Muscle of leg (tissue), 3 donors: ENCODE measurements at regions not wholly inside any gene's neighbourhood (a gene's known extent, or its start where the extent isn't known, plus 50 kb on each side); places are given as distances from the start of the nearest gene placed in this dataset.

Experiments used
- DNase-seq: peaks from one replicate; pipeline ENCODE4 v3.0.0; 2013
- H3K27ac ChIP-seq: one replicate; pipeline ENCODE4 v1.5.1; 2013; ENCODE audit warnings: mild to moderate bottlenecking, low read length, control low read depth
- H3K27me3 ChIP-seq: one replicate; pipeline ENCODE4 v1.6.1; 2013; ENCODE audit warnings: low read length; ENCODE audit not compliant: control insufficient read depth, insufficient read depth
- H3K36me3 ChIP-seq: one replicate; pipeline ENCODE4 v1.6.1; 2013; ENCODE audit warnings: low read length; ENCODE audit not compliant: control insufficient read depth, insufficient read depth
- H3K4me1 ChIP-seq: one replicate; pipeline ENCODE4 v1.6.1; 2013; ENCODE audit warnings: low read length; ENCODE audit not compliant: control insufficient read depth, insufficient read depth
- H3K4me3 ChIP-seq: one replicate; pipeline ENCODE4 v1.5.1; 2013; ENCODE audit warnings: low read length, control low read depth
- H3K9me3 ChIP-seq: replicated peaks from 2 replicates; pipeline ENCODE4 v1.6.1; 2013; ENCODE audit warnings: low read depth, low read length; ENCODE audit not compliant: control insufficient read depth
- WGBS: methylation state at CpG from one replicate; pipeline ENCODE4 v1.1.5; 2013; ENCODE audit warnings: missing lambda C conversion rate; ENCODE audit not compliant: insufficient coverage; 5-methylcytosine and 5-hydroxymethylcytosine counted together

- DNase-seq, result no peak
- WGBS, result no CpG with 5 or more reads among the region's 1 CpG
- H3K27me3 ChIP-seq, result no peaks in the 10 kb centered on the region
- H3K4me3 ChIP-seq, result no peak overlapping the region
- H3K36me3 ChIP-seq, result no peaks in the 10 kb centered on the region
- no peaks in the 10 kb centered on the region for H3K4me1 ChIP-seq
- no peaks in the 10 kb centered on the region for H3K9me3 ChIP-seq
- H3K27ac ChIP-seq, result no peak overlapping the region
Measured at GRCh38 chr1:74818241-74818640, 85.3 kb downstream of the TYW3 start.

GRCh38 chr1:74818661-74819456, 85.9 kb downstream of the TYW3 start:
- no peaks in the 10 kb centered on the region for H3K4me1 ChIP-seq
- 100% methylated on average over 1 of the region's 6 CpGs for WGBS
- H3K9me3 ChIP-seq, result no peaks in the 10 kb centered on the region
- H3K4me3 ChIP-seq, result no peak overlapping the region
- H3K27ac ChIP-seq, result no peak overlapping the region
- no peaks in the 10 kb centered on the region for H3K36me3 ChIP-seq
- H3K27me3 ChIP-seq, result no peaks in the 10 kb centered on the region
- no peak for DNase-seq

GRCh38 chr1:74822851-74823401, 90.0 kb downstream of the TYW3 start:
- Histone ChIP-seq H3K9me3 (no peaks in the 10 kb centered on the region), H3K4me1 (no peaks in the 10 kb centered on the region), H3K36me3 (no peaks in the 10 kb centered on the region), H3K27ac (no peak overlapping the region), H3K4me3 (no peak overlapping the region), H3K27me3 (no peaks in the 10 kb centered on the region)
- peak; percentile 35 for DNase-seq
- WGBS, result no CpG with 5 or more reads among the region's 3 CpGs

GRCh38 chr1:74824497-74825107, 91.7 kb downstream of the TYW3 start:
- H3K9me3 ChIP-seq, result no peaks in the 10 kb centered on the region
- no peaks in the 10 kb centered on the region for H3K4me1 ChIP-seq
- H3K36me3 ChIP-seq, result no peaks in the 10 kb centered on the region
- no peak overlapping the region for H3K4me3 ChIP-seq
- no peaks in the 10 kb centered on the region for H3K27me3 ChIP-seq
- DNase-seq, result no peak
- H3K27ac ChIP-seq, result no peak overlapping the region
- WGBS, result no CpG with 5 or more reads among the region's 4 CpGs

- no CpG with 5 or more reads among the region's 2 CpGs for WGBS
- Histone ChIP-seq H3K36me3 (no peaks in the 10 kb centered on the region), H3K4me3 (no peak overlapping the region), H3K27me3 (no peaks in the 10 kb centered on the region), H3K9me3 (no peaks in the 10 kb centered on the region), H3K27ac (no peak overlapping the region), H3K4me1 (no peaks in the 10 kb centered on the region)
- DNase-seq, result no peak
Measured at GRCh38 chr1:74830766-74831165, 97.8 kb downstream of the TYW3 start.

GRCh38 chr1:74834261-74834660, 101.3 kb downstream of the TYW3 start:
- Histone ChIP-seq H3K4me3 (no peak overlapping the region), H3K9me3 (no peaks in the 10 kb centered on the region)
- DNase-seq, result no peak

GRCh38 chr1:74835051-74835450, 102.1 kb downstream of the TYW3 start:
- no CpG with 5 or more reads among the region's 2 CpGs for WGBS

More at GRCh38 chr1:74834261-74834660, 101.3 kb downstream of the TYW3 start:
- H3K27ac ChIP-seq, result no peak overlapping the region
- no peaks in the 10 kb centered on the region for H3K36me3 ChIP-seq
- H3K4me1 ChIP-seq, result no peaks in the 10 kb centered on the region
- H3K27me3 ChIP-seq, result no peaks in the 10 kb centered on the region

GRCh38 chr1:74842726-74843125, 109.8 kb downstream of the TYW3 start:
- no peak for DNase-seq
- no peak overlapping the region for H3K27ac ChIP-seq
- no peaks in the 10 kb centered on the region for H3K36me3 ChIP-seq
- H3K4me1 ChIP-seq, result no peaks in the 10 kb centered on the region
- no peak overlapping the region for H3K4me3 ChIP-seq
- H3K9me3 ChIP-seq, result no peaks in the 10 kb centered on the region
- no CpG with 5 or more reads among the region's 3 CpGs for WGBS
- H3K27me3 ChIP-seq, result no peaks in the 10 kb centered on the region

More at GRCh38 chr1:74835051-74835450, 102.1 kb downstream of the TYW3 start:
- no peaks in the 10 kb centered on the region for H3K9me3 ChIP-seq
- H3K4me3 ChIP-seq, result no peak overlapping the region
- H3K27me3 ChIP-seq, result no peaks in the 10 kb centered on the region
- no peak for DNase-seq
- no peak overlapping the region for H3K27ac ChIP-seq
- no peaks in the 10 kb centered on the region for H3K36me3 ChIP-seq
- H3K4me1 ChIP-seq, result no peaks in the 10 kb centered on the region

GRCh38 chr1:74847715-74848114, 114.8 kb downstream of the TYW3 start:
- Histone ChIP-seq H3K9me3 (no peaks in the 10 kb centered on the region), H3K4me1 (no peaks in the 10 kb centered on the region)
- WGBS, result no CpG with 5 or more reads among the region's 3 CpGs

GRCh38 chr1:74853756-74854155, 120.8 kb downstream of the TYW3 start:
- Histone ChIP-seq H3K27ac (no peak overlapping the region), H3K9me3 (no peaks in the 10 kb centered on the region), H3K27me3 (no peaks in the 10 kb centered on the region), H3K36me3 (no peaks in the 10 kb centered on the region), H3K4me3 (no peak overlapping the region), H3K4me1 (no peaks in the 10 kb centered on the region)
- WGBS, result no CpG with 5 or more reads among the region's 3 CpGs
- DNase-seq, result no peak

More at GRCh38 chr1:74847715-74848114, 114.8 kb downstream of the TYW3 start:
- Histone ChIP-seq H3K27me3 (no peaks in the 10 kb centered on the region), H3K36me3 (no peaks in the 10 kb centered on the region), H3K4me3 (no peak overlapping the region), H3K27ac (no peak overlapping the region)
- DNase-seq, result no peak
